SK-N-SH (cell line): ENCODE measurements at regions not wholly inside any gene's neighbourhood (a gene's known extent, or its start where the extent isn't known, plus 50 kb on each side); places are given as distances from the start of the nearest gene placed in this dataset.
"Not testable (repeated sequence)": the region's sequence is repeated elsewhere in the genome, so short reads cannot be mapped to it uniquely, and the experiment has no call there.

Source experiments
- CTCF ChIA-PET: fragments of 300-600, 350-600 bp; formaldehyde crosslinking; extraction: SDS; loops from one replicate; lab custom pipeline; 2021; lab: Yijun Ruan, JAX
- POLR2A ChIA-PET: fragments of 350-600 bp; sonication (Branson Sonifier 250); formaldehyde crosslinking; extraction: SDS; loops from one replicate; lab custom pipeline; 2020; ENCODE audit warnings: antibody characterized with exemption, inconsistent platforms; lab: Yijun Ruan, JAX
- DNase-seq: peaks from one replicate; pipeline ENCODE4 v3.0.0; 2012
- H2AFZ ChIP-seq: fragments of 200-600 bp; sonication (generic); 2 replicates; pipeline ENCODE4 v1.8.1; 2016; ENCODE audit warnings: antibody characterized with exemption, mild to moderate bottlenecking, low read depth
- H3F3A ChIP-seq: fragments of 200-600 bp; sonication (generic); replicated peaks from 2 replicates; pipeline ENCODE3; 2016; ENCODE audit warnings: antibody characterized with exemption, mild to moderate bottlenecking; ENCODE audit not compliant: insufficient read depth
- H3K27ac ChIP-seq, 2 experiments: fragments of 200-500 bp in 1 of 2; fragments of 200-600 bp in 1 of 2; sonication (Bioruptor generic) in 1 of 2; sonication (generic), shearing (Covaris generic) in 1 of 2; 2 replicates each; pipeline versions ENCODE4 v1.5.1 to v1.6.1; 2014 to 2016; ENCODE audit warnings: low read depth in 2 of 2, inconsistent platforms in 1 of 2, low read length in 1 of 2, mild to moderate bottlenecking in 1 of 2, mixed read lengths in 1 of 2
- H3K27me3 ChIP-seq: fragments of 200-600 bp; sonication (generic), shearing (Covaris generic); 2 replicates; pipeline ENCODE4 v1.6.1; 2016; ENCODE audit warnings: mixed run types; ENCODE audit not compliant: insufficient read depth
- H3K36me3 ChIP-seq, 2 experiments: fragments of 200-500 bp in 1 of 2; fragments of 200-600 bp in 1 of 2; sonication (Bioruptor generic) in 1 of 2; sonication (generic) in 1 of 2; replicated peaks in 1 of 2; 2 replicates each; pipeline versions ENCODE3 to v1.5.1; 2014 to 2016; ENCODE audit warnings: low read length in 1 of 2, mild to moderate bottlenecking in 1 of 2; ENCODE audit not compliant: insufficient read depth in 2 of 2, control insufficient read depth in 1 of 2
- H3K4me1 ChIP-seq, 2 experiments: fragments of 200-500 bp in 1 of 2; fragments of 200-600 bp in 1 of 2; sonication (Bioruptor generic) in 1 of 2; sonication (generic), shearing (Covaris generic) in 1 of 2; 2 replicates each; pipeline versions ENCODE4 v1.5.1 to v1.6.1; 2014 to 2016; ENCODE audit warnings: low read depth in 1 of 2, low read length in 1 of 2, mixed run types in 1 of 2; ENCODE audit not compliant: insufficient read depth in 2 of 2, control insufficient read depth in 1 of 2
- H3K4me2 ChIP-seq: fragments of 200-600 bp; sonication (generic), shearing (Covaris generic); 2 replicates; pipeline ENCODE4 v1.6.1; 2017; ENCODE audit warnings: mixed run types
- H3K4me3 ChIP-seq, 2 experiments: fragments of 200-500 bp in 1 of 2; fragments of 200-600 bp in 1 of 2; sonication (Bioruptor generic) in 1 of 2; sonication (generic), shearing (Covaris generic) in 1 of 2; 2 replicates each; pipeline versions ENCODE4 v1.5.1 to v1.8.1; 2014 to 2016; ENCODE audit warnings: low read depth in 2 of 2, inconsistent platforms in 1 of 2, low read length in 1 of 2, mild to moderate bottlenecking in 1 of 2, mixed read lengths in 1 of 2, moderate library complexity in 1 of 2
- H3K79me2 ChIP-seq: fragments of 200-600 bp; sonication (generic); 2 replicates; pipeline ENCODE4 v1.8.1; 2017; ENCODE audit warnings: mild to moderate bottlenecking; ENCODE audit not compliant: insufficient read depth
- H3K9ac ChIP-seq: fragments of 200-600 bp; sonication (generic); 2 replicates; pipeline ENCODE4 v1.6.1; 2017; ENCODE audit warnings: mixed run types
- H3K9me2 ChIP-seq: fragments of 200-600 bp; sonication (generic); 2 replicates; pipeline ENCODE4 v1.6.1; 2017; ENCODE audit warnings: mixed run types
- H3K9me3 ChIP-seq: fragments of 200-600 bp; sonication (generic); 2 replicates; pipeline ENCODE4 v1.6.1; 2017; ENCODE audit warnings: mixed run types, mild to moderate bottlenecking, moderate library complexity
- H4K20me1 ChIP-seq: fragments of 200-600 bp; sonication (generic); 2 replicates; pipeline ENCODE4 v1.6.1; 2017; ENCODE audit warnings: mild to moderate bottlenecking, mixed run types; ENCODE audit not compliant: insufficient read depth
- ELF1 ChIP-seq: IDR thresholded peaks from 2 replicates; pipeline ENCODE4 v1.4.0; 2012
- EZH2phosphoT487 ChIP-seq: fragments of 200-600 bp; sonication (generic); IDR thresholded peaks from 2 replicates; pipeline ENCODE4 v1.6.1; 2017; ENCODE audit warnings: low read depth, mixed run types, mild to moderate bottlenecking, antibody characterized with exemption, moderate library complexity, borderline replicate concordance
- FOSL2 ChIP-seq: IDR thresholded peaks from 2 replicates; pipeline ENCODE4 v1.4.0; 2012; ENCODE audit warnings: low read depth, mild to moderate bottlenecking, moderate library complexity, borderline replicate concordance
- GATA2 ChIP-seq: sonication (generic); formaldehyde crosslinking; IDR thresholded peaks from 2 replicates; pipeline ENCODE4 v1.5.0; 2020; ENCODE audit warnings: mild to moderate bottlenecking, missing genetic modification reagents
- MEF2A ChIP-seq: IDR thresholded peaks from 2 replicates; pipeline ENCODE4 v1.4.0; 2012; ENCODE audit warnings: low read depth, borderline replicate concordance
- MXI1 ChIP-seq: IDR thresholded peaks from 2 replicates; pipeline ENCODE4 v1.6.1; 2012; ENCODE audit warnings: mild to moderate bottlenecking, low read depth, low read length, improper control_type of control experiment
- NFIC ChIP-seq: IDR thresholded peaks from 2 replicates; pipeline ENCODE4 v1.4.0; 2012; ENCODE audit warnings: borderline replicate concordance
- RCOR1 ChIP-seq: fragments of 150-350 bp; IDR thresholded peaks from 2 replicates; pipeline ENCODE4 v1.6.1; 2017; ENCODE audit warnings: antibody characterized with exemption, low read length
- REST ChIP-seq: IDR thresholded peaks from 2 replicates; pipeline ENCODE4 v1.6.1; 2012; ENCODE audit warnings: mild to moderate bottlenecking, low read depth, low read length, moderate library complexity
- RXRA ChIP-seq: IDR thresholded peaks from 2 replicates; pipeline ENCODE4 v1.4.0; 2012; ENCODE audit warnings: low read depth, mild to moderate bottlenecking, borderline replicate concordance
- SMC3 ChIP-seq: IDR thresholded peaks from 2 replicates; pipeline ENCODE4 v1.6.1; 2012; ENCODE audit warnings: low read depth, low read length, improper control_type of control experiment
- TCF12 ChIP-seq: IDR thresholded peaks from 2 replicates; pipeline ENCODE4 v1.4.0; 2012
- TEAD4 ChIP-seq: IDR thresholded peaks from 2 replicates; pipeline ENCODE4 v1.4.0; 2012; ENCODE audit warnings: mild to moderate bottlenecking, borderline replicate concordance; ENCODE audit not compliant: insufficient read depth
- USF2 ChIP-seq: fragments of 150-350 bp; IDR thresholded peaks from 2 replicates; pipeline ENCODE4 v1.6.1; 2017; ENCODE audit warnings: antibody characterized with exemption, low read length, low read depth, borderline replicate concordance
- YY1 ChIP-seq: IDR thresholded peaks from 2 replicates; pipeline ENCODE4 v1.4.0; 2012; ENCODE audit warnings: low read depth, mild to moderate bottlenecking
- WGBS: methylation state at CpG from one replicate; pipeline ENCODE4 v1.1.6; 2017; ENCODE audit warnings: low lambda C conversion rate; 5-methylcytosine and 5-hydroxymethylcytosine counted together

GRCh38 chr13:81551036-81551435 lies 1210.1 kb upstream of the SPRY2 start:
- Histone ChIP-seq H3K79me2 (no peaks in the 10 kb centered on the region), H3K36me3 (no peaks in the 10 kb centered on the region), H2AFZ (no peak overlapping the region), H3F3A (no peaks in the 10 kb centered on the region), H3K27me3 (no peaks in the 10 kb centered on the region), H3K4me3 (no peak overlapping the region), H3K9me3 (no peaks in the 10 kb centered on the region), H3K4me2 (no peak overlapping the region), H3K27ac (no peak overlapping the region), H4K20me1 (no peaks in the 10 kb centered on the region), H3K9me2 (no peaks in the 10 kb centered on the region), H3K9ac (no peak overlapping the region), H3K4me1 (no peaks in the 10 kb centered on the region)
- ChIA-PET CTCF (no interaction called here), POLR2A (no interaction called here)
- TF ChIP-seq SMC3 (no peak), FOSL2 (no peak), TEAD4 (no peak), MXI1 (no peak), GATA2 (CRISPR knock-in tag) (no peak), RXRA (no peak), NFIC (no peak), TCF12 (no peak), REST (no peak), ELF1 (no peak), MEF2A (no peak), USF2 (no peak), RCOR1 (no peak), EZH2phosphoT487 (no peak), YY1 (no peak)
- 2% methylated on average over 2 of the region's 2 CpGs for WGBS
- no peak for DNase-seq

GRCh38 chr13:81546294-81546693 lies 1205.4 kb upstream of the SPRY2 start:
- H3K27me3 ChIP-seq, H4K20me1 ChIP-seq, DNase-seq, POLR2A ChIA-PET, H2AFZ ChIP-seq, H3K4me1 ChIP-seq, H3K27ac ChIP-seq, H3K36me3 ChIP-seq, H3K9ac ChIP-seq, H3K79me2 ChIP-seq, H3F3A ChIP-seq, H3K9me2 ChIP-seq, CTCF ChIA-PET, H3K4me2 ChIP-seq, H3K9me3 ChIP-seq, H3K4me3 ChIP-seq: not testable (repeated sequence)
- 0% methylated on average over 2 of the region's 2 CpGs for WGBS
